K562 (cell line): ENCODE measurements at regions not wholly inside any gene's neighbourhood (a gene's known extent, or its start where the extent isn't known, plus 50 kb on each side); places are given as distances from the start of the nearest gene placed in this dataset. TPM values are rescaled to one million over a fixed set of nuclear protein-coding genes. Genes with fewer than 3 reads are reported as not detected.

Experiments used
- small RNA-seq: library from RNA; depleted of rRNA; stranded (forward); fragments of <200 nt; gene quantifications from one replicate; pipeline ENCODE3, GENCODE V24; 2014

Small RNAs in the stretch of these regions (small RNA-seq; reads per million reads assigned to genes)
- gene AC104619.4 = not detected
- not detected for gene RF00026
